ENCODE measurements at regions not wholly inside any gene's neighbourhood (a gene's known extent, or its start where the extent isn't known, plus 50 kb on each side); places are given as distances from the start of the nearest gene placed in this dataset.

- no peaks in the 10 kb centered on the region for H3K4me1 ChIP-seq (ENCODE audit: insufficient read depth, poor library complexity, severe bottlenecking)
- DNase-seq (ENCODE audit: low spot score) = no peak
- TF ChIP-seq, protein P1, sequence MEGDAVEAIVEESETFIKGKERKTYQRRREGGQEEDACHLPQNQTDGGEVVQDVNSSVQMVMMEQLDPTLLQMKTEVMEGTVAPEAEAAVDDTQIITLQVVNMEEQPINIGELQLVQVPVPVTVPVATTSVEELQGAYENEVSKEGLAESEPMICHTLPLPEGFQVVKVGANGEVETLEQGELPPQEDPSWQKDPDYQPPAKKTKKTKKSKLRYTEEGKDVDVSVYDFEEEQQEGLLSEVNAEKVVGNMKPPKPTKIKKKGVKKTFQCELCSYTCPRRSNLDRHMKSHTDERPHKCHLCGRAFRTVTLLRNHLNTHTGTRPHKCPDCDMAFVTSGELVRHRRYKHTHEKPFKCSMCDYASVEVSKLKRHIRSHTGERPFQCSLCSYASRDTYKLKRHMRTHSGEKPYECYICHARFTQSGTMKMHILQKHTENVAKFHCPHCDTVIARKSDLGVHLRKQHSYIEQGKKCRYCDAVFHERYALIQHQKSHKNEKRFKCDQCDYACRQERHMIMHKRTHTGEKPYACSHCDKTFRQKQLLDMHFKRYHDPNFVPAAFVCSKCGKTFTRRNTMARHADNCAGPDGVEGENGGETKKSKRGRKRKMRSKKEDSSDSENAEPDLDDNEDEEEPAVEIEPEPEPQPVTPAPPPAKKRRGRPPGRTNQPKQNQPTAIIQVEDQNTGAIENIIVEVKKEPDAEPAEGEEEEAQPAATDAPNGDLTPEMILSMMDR (IDR thresholded peaks at IDR 0.05; ENCODE audit: poor library complexity, severe bottlenecking) = no peak
- no peak overlapping the region for H3K27ac ChIP-seq (ENCODE audit: poor library complexity, severe bottlenecking)
- H3K9me3 ChIP-seq (ENCODE audit: severe bottlenecking) = no peaks in the 10 kb centered on the region
- H3K36me3 ChIP-seq (ENCODE audit: low read depth) = no peaks in the 10 kb centered on the region
- no peak for ATAC-seq (ENCODE audit: low read depth)
- no peaks in the 10 kb centered on the region for H3K27me3 ChIP-seq (ENCODE audit: insufficient read depth, poor library complexity, severe bottlenecking)
- H3K4me3 ChIP-seq (ENCODE audit: severe bottlenecking) = no peak overlapping the region
Measured at GRCh38 chr6:151731313-151731712, 76.2 kb upstream of the ESR1 start.

GRCh38 chr6:151733680-151734320 lies 73.7 kb upstream of the ESR1 start:
- Histone ChIP-seq H3K9me3 (ENCODE audit: severe bottlenecking) (no peaks in the 10 kb centered on the region), H3K4me3 (ENCODE audit: severe bottlenecking) (no peak overlapping the region), H3K4me1 (ENCODE audit: insufficient read depth, poor library complexity, severe bottlenecking) (no peaks in the 10 kb centered on the region), H3K27ac (ENCODE audit: poor library complexity, severe bottlenecking) (no peak overlapping the region), H3K27me3 (ENCODE audit: insufficient read depth, poor library complexity, severe bottlenecking) (no peaks in the 10 kb centered on the region), H3K36me3 (ENCODE audit: low read depth) (no peaks in the 10 kb centered on the region)
- ATAC-seq (ENCODE audit: low read depth) = no peak
- no peak for DNase-seq (ENCODE audit: low spot score)
- TF ChIP-seq, protein P1 (IDR thresholded peaks at IDR 0.05; ENCODE audit: poor library complexity, severe bottlenecking) = no peak

DNA sequence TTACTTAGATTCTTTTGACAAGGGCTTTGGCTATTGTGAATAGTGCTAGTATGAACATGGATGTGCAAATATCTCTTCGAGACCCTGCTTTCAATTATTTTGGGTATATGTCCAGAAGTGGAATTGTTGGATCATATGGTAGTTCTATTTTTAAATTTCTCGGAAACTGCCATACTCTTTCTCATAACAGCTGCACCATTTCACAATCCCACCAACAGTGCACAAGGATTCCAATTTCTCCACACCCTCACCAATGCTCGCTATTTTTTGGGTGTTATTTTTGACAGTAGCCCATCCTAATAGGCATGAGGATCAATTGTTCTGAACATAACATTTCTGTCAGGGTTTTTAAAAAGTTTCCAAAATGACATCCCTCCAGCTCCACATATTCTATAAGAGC lies 69.2 kb upstream of the ESR1 start:
- Histone ChIP-seq H3K27ac (ENCODE audit: poor library complexity, severe bottlenecking) (no peak overlapping the region), H3K27me3 (ENCODE audit: insufficient read depth, poor library complexity, severe bottlenecking) (no peaks in the 10 kb centered on the region), H3K36me3 (ENCODE audit: low read depth) (no peaks in the 10 kb centered on the region), H3K4me3 (ENCODE audit: severe bottlenecking) (no peak overlapping the region), H3K4me1 (ENCODE audit: insufficient read depth, poor library complexity, severe bottlenecking) (no peaks in the 10 kb centered on the region), H3K9me3 (ENCODE audit: severe bottlenecking) (no peaks in the 10 kb centered on the region)
- DNase-seq (ENCODE audit: low spot score) (no peak), ATAC-seq (ENCODE audit: low read depth) (no peak)
- TF ChIP-seq, protein P1 (IDR thresholded peaks at IDR 0.05; ENCODE audit: poor library complexity, severe bottlenecking) = no peak

DNA sequence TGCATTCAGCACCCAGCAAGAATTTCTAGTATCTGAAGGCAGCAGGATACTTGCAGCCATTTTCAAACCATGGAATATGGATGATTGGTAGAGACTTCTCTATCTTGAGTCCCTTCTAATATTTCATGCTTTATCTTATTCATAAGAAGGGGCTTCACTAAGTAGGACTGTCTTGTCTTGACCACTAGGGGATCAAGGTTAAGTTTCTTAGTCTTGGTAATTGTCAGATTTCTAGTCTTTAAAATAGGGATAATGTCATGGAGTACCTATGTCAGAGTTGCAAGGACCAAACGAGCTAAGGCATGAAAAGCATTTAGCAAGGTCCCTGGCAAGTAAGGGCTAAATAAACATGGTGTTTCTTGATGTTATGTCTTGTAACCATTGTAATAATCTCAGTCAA lies 68.5 kb upstream of the ESR1 start:
- Histone ChIP-seq H3K27ac (ENCODE audit: poor library complexity, severe bottlenecking) (no peak overlapping the region), H3K36me3 (ENCODE audit: low read depth) (no peaks in the 10 kb centered on the region), H3K4me1 (ENCODE audit: insufficient read depth, poor library complexity, severe bottlenecking) (no peaks in the 10 kb centered on the region), H3K27me3 (ENCODE audit: insufficient read depth, poor library complexity, severe bottlenecking) (no peaks in the 10 kb centered on the region), H3K9me3 (ENCODE audit: severe bottlenecking) (no peaks in the 10 kb centered on the region), H3K4me3 (ENCODE audit: severe bottlenecking) (no peak overlapping the region)
- DNase-seq (ENCODE audit: low spot score) (no peak), ATAC-seq (ENCODE audit: low read depth) (no peak)
- TF ChIP-seq, protein P1 (IDR thresholded peaks at IDR 0.05; ENCODE audit: poor library complexity, severe bottlenecking) = no peak

- TF ChIP-seq, protein P1 (IDR thresholded peaks at IDR 0.05; ENCODE audit: poor library complexity, severe bottlenecking) = no peak
- Histone ChIP-seq H3K27me3 (ENCODE audit: insufficient read depth, poor library complexity, severe bottlenecking) (no peaks in the 10 kb centered on the region), H3K9me3 (ENCODE audit: severe bottlenecking) (no peaks in the 10 kb centered on the region), H3K36me3 (ENCODE audit: low read depth) (no peaks in the 10 kb centered on the region), H3K4me1 (ENCODE audit: insufficient read depth, poor library complexity, severe bottlenecking) (no peaks in the 10 kb centered on the region), H3K27ac (ENCODE audit: poor library complexity, severe bottlenecking) (no peak overlapping the region), H3K4me3 (ENCODE audit: severe bottlenecking) (no peak overlapping the region)
- no peak for ATAC-seq (ENCODE audit: low read depth)
- DNase-seq (ENCODE audit: low spot score) = no peak
Measured at GRCh38 chr6:151740820-151741219, 66.7 kb upstream of the ESR1 start.

Measured in RWPE2 (cell line).